ENCODE measurements at regions not wholly inside any gene's neighbourhood (a gene's known extent, or its start where the extent isn't known, plus 50 kb on each side); places are given as distances from the start of the nearest gene placed in this dataset.

DNA sequence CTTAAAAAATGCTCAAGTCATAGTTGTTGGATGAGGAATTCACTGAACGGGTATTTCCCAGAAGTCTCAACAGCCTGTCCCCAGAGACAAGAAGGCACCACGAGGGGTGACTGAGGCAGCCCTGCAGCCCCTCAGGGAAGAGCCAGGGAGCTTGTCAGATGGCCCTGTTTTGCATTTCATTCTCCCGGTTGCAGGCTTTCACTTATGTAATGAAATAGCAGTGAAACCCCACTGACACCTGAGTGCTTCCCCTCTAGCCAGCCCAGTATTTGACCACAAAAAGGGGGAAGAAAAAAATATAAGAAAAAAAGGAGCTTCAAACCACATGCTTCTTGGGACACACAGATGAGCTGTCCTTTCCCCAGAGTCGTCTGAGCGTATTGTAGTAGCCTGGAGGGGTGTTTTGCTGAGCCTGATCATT lies 75.3 kb upstream of the IL12B start:
- Histone ChIP-seq H3K4me3 (no peak overlapping the region), H3K9me3 (no peaks in the 10 kb centered on the region), H3K4me1 (no peaks in the 10 kb centered on the region), H3K27ac (no peak overlapping the region), H3K36me3 (no peaks in the 10 kb centered on the region), H3K27me3 (peaks cover 11% of the 10 kb centered on the region)
- 64 to 77% methylated on average over 4 of the region's 5 CpGs for WGBS, 2 donors (ENCODE audit: low coverage in 1 of 2)
- ATAC-seq: no peak
- no peak for TF ChIP-seq POLR2AphosphoS5 (IDR thresholded peaks at IDR 0.05)
- TF ChIP-seq POLR2A (IDR thresholded peaks at IDR 0.05): no peak
- TF ChIP-seq EP300 (IDR thresholded peaks at IDR 0.05): no peak
- TF ChIP-seq, protein P1, sequence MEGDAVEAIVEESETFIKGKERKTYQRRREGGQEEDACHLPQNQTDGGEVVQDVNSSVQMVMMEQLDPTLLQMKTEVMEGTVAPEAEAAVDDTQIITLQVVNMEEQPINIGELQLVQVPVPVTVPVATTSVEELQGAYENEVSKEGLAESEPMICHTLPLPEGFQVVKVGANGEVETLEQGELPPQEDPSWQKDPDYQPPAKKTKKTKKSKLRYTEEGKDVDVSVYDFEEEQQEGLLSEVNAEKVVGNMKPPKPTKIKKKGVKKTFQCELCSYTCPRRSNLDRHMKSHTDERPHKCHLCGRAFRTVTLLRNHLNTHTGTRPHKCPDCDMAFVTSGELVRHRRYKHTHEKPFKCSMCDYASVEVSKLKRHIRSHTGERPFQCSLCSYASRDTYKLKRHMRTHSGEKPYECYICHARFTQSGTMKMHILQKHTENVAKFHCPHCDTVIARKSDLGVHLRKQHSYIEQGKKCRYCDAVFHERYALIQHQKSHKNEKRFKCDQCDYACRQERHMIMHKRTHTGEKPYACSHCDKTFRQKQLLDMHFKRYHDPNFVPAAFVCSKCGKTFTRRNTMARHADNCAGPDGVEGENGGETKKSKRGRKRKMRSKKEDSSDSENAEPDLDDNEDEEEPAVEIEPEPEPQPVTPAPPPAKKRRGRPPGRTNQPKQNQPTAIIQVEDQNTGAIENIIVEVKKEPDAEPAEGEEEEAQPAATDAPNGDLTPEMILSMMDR (IDR thresholded peaks at IDR 0.05): no peak

DNA sequence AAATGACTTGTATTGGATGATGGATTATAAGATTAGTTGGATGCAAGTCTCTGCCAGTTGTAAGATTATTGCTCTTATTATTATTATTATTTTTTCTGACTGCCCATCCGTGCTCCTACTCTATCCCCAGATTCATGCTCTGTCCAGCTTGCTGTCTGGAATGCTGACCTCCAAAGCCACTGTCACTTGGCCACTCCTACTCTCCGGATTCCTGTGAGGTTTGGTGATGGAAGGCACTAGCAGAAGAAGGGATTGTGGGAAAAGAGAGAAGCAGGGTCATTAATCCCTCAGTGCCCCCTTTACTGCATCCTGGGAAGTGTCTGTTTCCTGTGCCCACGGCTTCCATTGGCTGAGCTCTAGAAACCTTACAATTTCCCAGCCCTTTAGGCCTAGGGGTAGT lies 76.3 kb upstream of the IL12B start:
- H3K4me3 ChIP-seq: no peak overlapping the region
- no peak for ATAC-seq
- H3K4me1 ChIP-seq: no peaks in the 10 kb centered on the region
- TF ChIP-seq, protein P1 (IDR thresholded peaks at IDR 0.05): no peak
- no peak for TF ChIP-seq EP300 (IDR thresholded peaks at IDR 0.05)
- no peak for TF ChIP-seq POLR2AphosphoS5 (IDR thresholded peaks at IDR 0.05)
- TF ChIP-seq POLR2A (IDR thresholded peaks at IDR 0.05): no peak
- no peaks in the 10 kb centered on the region for H3K36me3 ChIP-seq
- H3K27ac ChIP-seq: no peak overlapping the region
- WGBS, 2 donors (ENCODE audit: low coverage in 1 of 2): 50 to 58% methylated on average over 2 of the region's 3 CpGs
- H3K9me3 ChIP-seq: no peaks in the 10 kb centered on the region
- peaks cover 11% of the 10 kb centered on the region for H3K27me3 ChIP-seq

DNA sequence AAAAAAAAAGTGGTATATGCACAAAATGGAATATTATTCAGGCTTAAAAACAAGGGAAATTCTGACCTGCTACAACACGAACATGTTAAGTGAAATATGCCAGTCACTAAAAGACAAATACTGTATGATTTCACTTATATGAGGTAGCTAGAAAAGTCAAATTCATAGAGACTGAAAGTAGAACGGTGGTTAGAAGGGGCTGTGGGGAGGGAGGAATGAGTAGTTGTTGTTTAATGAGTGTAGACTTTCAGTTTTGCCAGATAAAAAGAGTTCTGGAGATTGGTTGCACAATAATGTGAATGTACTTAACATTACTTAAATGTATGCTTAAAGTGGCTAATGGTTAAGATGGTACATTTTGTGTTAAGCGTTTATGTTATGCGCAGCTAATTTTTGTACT lies 79.5 kb upstream of the IL12B start:
- no peaks in the 10 kb centered on the region for H3K4me1 ChIP-seq
- H3K27me3 ChIP-seq: peaks cover 3% of the 10 kb centered on the region
- no peak overlapping the region for H3K27ac ChIP-seq
- no peaks in the 10 kb centered on the region for H3K36me3 ChIP-seq
- WGBS, 2 donors (ENCODE audit: low coverage in 1 of 2): 84 to 85% methylated on average over 4 of the region's 4 CpGs
- H3K9me3 ChIP-seq: no peaks in the 10 kb centered on the region
- no peak for ATAC-seq
- no peak overlapping the region for H3K4me3 ChIP-seq
- TF ChIP-seq, protein P1 (IDR thresholded peaks at IDR 0.05): no peak
- TF ChIP-seq POLR2AphosphoS5 (IDR thresholded peaks at IDR 0.05) (no peak), POLR2A (IDR thresholded peaks at IDR 0.05) (no peak), EP300 (IDR thresholded peaks at IDR 0.05) (no peak)

DNA sequence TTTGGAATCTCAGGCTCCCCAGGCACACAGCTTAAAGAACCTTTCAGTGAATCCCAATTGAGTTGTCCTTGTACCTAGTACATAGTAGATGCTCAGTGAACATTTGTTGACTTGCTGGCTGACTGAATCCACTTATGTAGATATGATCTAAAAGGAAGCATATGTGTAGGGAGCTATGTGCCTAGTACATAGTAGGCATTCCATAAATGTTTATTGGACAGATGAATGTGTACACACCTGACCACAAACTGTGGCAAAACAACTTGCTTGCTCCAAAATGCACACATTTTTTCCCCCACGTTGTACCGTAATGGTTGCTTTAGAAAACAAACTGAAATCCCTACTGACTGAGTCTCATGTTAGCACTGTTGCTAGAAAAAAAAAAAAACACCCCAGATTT lies 80.2 kb upstream of the IL12B start:
- no peak for ATAC-seq
- Histone ChIP-seq H3K4me1 (no peaks in the 10 kb centered on the region), H3K36me3 (no peaks in the 10 kb centered on the region), H3K27me3 (peaks cover 3% of the 10 kb centered on the region), H3K27ac (no peak overlapping the region), H3K9me3 (no peaks in the 10 kb centered on the region), H3K4me3 (no peak overlapping the region)
- TF ChIP-seq POLR2A (IDR thresholded peaks at IDR 0.05) (no peak), POLR2AphosphoS5 (IDR thresholded peaks at IDR 0.05) (no peak), EP300 (IDR thresholded peaks at IDR 0.05) (no peak)
- TF ChIP-seq, protein P1 (IDR thresholded peaks at IDR 0.05): no peak
- 87 to 94% methylated on average over 2 of the region's 2 CpGs for WGBS, 2 donors (ENCODE audit: low coverage in 1 of 2)

DNA sequence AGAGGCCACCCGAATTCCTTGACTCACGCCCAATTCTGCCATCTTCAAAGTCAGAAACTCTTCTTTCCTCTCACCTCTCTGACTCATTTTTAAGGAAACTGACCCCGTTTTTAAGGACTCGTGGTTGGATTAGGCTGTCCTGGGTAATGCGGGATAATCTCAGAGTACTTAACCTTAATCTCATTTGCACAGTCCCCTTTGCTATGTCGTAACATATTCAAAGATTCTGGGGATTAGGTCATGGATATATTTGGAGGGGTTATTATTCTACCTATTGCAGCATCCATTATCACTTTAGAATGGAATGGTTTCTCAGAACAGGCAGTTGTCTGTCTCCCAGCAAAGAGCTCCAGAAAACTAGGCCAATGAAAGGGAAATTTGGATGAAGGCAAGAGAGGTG lies 80.8 kb upstream of the IL12B start:
- H3K27ac ChIP-seq: no peak overlapping the region
- H3K4me3 ChIP-seq: no peak overlapping the region
- no peaks in the 10 kb centered on the region for H3K9me3 ChIP-seq
- no peaks in the 10 kb centered on the region for H3K4me1 ChIP-seq
- TF ChIP-seq POLR2AphosphoS5 (IDR thresholded peaks at IDR 0.05) (no peak), POLR2A (IDR thresholded peaks at IDR 0.05) (no peak), EP300 (IDR thresholded peaks at IDR 0.05) (no peak)
- TF ChIP-seq, protein P1 (IDR thresholded peaks at IDR 0.05): no peak
- no peaks in the 10 kb centered on the region for H3K36me3 ChIP-seq
- no peak for ATAC-seq
- peaks cover 3% of the 10 kb centered on the region for H3K27me3 ChIP-seq
- 65 to 92% methylated on average over 2 to 6 of the region's 6 CpGs for WGBS, 2 donors (ENCODE audit: low coverage in 1 of 2)

All from gastroesophageal sphincter (tissue), 4 donors.